HTR-8/SVneo (cell line): ENCODE measurements at regions not wholly inside any gene's neighbourhood (a gene's known extent, or its start where the extent isn't known, plus 50 kb on each side); places are given as distances from the start of the nearest gene placed in this dataset.
A peak's percentile ranks its signal among the peaks of the same experiment; 100 is the strongest.
"Not testable (repeated sequence)": the region's sequence is repeated elsewhere in the genome, so short reads cannot be mapped to it uniquely, and the experiment has no call there.

Experiments used
- DNase-seq: peaks from one replicate; pipeline ENCODE4 v3.0.0; 2011; ENCODE audit warnings: low spot score, mixed read lengths; ENCODE audit not compliant: insufficient read length
- FAIRE-seq: peaks from 2 replicates; lab custom pipeline; 2011; peaks lifted over from hg19 to GRCh38; lab: Jason Lieb, UNC

DNA sequence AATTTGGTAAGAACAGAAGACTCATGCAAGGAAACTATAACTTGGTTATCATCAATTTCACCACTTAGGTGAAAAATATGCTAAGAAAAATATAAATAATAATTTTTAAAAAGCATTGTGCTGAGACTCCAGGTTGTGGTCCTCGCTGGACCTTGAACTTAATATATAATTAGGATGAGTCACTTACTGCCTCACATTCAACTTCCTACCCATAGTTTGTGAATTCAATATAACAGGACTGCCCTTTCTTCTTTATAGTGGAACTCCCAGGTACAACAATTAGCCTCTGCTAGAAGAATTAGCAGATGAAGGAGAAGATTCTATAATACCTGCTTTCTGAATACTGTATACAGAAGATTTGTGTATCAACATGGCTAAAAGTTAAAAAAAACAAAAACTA, 149.1 kb upstream of the SPRED1 start:
- FAIRE-seq (no peak), DNase-seq (no peak)

DNA sequence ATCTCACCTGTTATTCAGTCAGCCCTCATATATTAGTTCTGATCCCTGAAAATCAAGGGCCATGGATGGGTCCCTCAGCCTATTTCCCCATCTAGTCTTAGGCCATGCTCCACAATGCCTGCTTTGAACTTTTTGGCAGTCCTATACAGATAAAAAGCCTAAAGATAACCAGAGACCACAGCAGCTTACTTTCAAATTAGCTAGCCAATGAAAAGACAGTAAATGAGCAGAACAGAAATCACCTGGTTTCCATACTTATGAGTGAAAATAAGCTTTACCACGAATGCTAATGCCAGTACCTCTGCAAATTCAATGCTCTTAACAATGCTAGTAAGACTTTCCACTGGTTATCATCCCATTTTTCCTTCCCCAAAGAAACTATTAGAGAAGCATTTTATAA, 141.6 kb upstream of the SPRED1 start:
- FAIRE-seq, result no peak
- no peak for DNase-seq

DNA sequence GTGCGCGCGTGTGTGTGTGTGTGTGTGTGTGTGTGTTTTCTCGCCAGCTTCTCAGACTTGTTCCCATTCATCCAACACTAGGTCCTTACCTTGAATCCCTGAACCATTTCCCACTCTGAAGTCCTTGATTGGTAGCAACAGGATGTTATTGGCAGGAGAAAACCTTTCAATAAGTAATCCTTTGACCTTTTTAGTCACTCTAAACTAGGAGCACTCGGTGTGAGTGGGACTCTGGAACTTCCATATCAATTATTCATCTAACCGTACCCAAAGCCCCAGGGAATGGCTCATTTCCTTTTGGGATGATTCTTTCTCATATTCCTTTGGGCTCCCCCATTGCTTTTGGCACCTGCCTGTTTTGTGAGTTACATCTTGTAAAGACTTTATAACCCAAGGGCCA, 140.2 kb upstream of the SPRED1 start:
- FAIRE-seq (no peak), DNase-seq (no peak)

DNA sequence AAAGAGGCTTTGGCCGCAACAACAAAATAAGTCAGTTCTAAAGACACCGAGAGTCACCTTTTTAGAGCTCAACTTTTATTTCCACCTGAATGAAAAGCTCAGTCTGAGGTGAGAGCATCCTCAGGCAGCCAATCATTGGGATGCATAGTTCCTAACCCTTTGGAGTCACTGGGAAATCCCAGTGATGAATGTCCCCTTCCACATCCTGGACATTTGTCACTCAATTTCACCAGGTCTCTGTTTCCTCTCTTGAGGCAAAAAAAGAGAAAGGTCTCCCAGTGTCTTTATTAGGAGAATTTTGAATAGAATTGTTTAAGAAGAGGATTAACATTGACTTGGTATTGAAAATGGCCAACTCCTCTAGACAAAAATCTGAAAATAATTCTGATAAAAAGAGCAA, 137.5 kb upstream of the SPRED1 start:
- DNase-seq (no peak), FAIRE-seq (no peak)

DNA sequence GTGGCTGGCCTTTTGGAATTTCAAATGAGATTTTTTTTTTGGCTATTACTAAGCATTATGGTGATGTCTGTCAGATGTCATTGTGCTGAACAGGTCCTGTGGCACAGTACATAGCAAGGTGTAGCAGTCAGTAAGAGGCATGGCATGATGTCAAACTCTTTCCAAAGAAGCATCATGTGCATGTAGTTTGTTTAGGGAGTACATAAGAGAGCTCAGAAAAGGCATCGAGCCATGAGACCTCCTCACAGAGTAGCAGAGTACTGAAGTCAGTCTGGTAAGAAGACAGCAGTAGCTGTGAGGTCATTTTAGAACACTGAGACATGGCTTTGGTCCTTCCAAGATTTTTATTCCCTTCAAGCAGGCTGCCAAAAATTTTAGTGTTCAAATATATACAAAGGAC, 134.9 kb upstream of the SPRED1 start:
- DNase-seq (no peak), FAIRE-seq (no peak)

DNA sequence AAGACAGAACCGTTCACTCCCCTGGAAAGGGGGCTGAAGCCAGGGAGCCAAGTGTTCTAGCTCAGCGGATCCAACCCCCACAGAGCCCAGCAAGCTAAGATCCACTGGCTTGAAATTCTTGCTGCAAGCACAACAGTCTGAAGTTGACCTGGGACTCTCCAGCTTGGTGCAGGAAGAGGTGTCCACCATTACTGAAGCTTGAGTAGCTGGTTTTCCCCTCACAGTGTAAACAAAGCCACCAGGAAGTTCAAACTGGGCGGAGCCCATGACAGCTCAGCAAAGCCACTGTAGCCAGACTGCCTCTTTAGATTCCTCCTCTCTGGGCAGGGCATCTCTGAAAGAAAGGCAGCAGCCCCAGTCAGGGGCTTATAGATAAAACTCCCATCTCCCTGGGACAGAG, 132.8 kb upstream of the SPRED1 start:
- DNase-seq, FAIRE-seq: not testable (repeated sequence)

DNA sequence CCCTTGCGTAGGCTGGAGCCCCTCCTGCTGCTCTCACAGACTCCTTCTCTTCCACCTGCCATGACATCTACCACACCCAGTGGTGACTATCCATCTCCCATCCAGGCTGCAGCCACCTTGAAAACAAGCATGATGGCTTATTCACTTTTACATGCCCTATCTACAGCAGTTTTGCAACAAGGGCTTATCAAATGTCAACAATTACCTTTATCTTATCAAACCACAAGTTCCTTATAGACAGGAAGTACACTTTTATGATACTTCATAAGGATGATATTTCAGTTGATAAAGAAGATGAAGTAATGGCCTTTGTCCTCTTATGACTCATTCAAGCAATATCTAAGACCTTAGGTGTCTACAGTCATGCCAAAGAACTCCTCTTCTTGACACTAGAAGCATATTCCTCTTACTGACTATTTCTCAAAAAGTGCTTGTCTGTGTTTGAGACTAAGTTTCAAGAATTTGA, 125.3 kb upstream of the SPRED1 start:
- DNase-seq (no peak), FAIRE-seq (no peak)

DNA sequence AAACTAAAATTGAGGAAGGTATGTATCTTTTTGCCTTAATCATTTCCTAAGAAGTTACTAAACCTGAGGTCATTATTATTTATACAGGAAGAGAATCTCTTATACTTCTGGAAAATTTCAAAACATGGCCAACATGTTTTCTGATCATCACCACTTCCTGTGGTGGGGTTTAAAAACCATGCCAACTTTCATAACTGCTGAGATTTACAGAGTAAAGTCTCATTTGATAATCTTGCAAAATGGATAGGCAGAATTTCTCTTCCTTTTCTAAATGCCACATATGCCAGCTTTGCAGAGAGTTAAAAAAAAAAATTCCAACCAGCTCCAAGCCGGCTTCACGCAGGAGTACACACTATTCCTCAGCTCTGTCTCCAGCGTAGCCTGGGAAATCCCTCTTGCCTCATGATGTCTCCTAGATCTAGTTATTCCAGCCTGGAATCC, 124.3 kb upstream of the SPRED1 start:
- DNase-seq (no peak), FAIRE-seq (no peak)

DNA sequence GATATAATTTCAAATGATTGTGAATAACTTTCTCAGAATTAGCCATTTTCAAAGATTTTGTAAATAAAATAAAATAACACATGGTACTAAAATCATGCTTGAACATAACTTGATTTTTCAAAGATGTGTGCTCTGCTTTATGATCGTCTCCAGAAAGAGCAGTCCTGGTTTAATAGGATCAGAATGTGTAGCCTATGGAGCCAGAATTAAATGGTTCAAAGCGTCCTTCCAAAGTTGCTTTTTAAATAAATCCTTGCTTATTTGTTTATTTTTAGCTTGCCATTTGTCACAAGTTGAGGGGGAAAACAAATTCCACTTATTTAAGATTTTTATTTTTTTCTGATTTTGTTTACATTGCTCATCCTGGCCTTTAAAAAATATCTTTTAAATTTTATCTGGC, 123.7 kb upstream of the SPRED1 start:
- no peak for FAIRE-seq
- no peak for DNase-seq

DNA sequence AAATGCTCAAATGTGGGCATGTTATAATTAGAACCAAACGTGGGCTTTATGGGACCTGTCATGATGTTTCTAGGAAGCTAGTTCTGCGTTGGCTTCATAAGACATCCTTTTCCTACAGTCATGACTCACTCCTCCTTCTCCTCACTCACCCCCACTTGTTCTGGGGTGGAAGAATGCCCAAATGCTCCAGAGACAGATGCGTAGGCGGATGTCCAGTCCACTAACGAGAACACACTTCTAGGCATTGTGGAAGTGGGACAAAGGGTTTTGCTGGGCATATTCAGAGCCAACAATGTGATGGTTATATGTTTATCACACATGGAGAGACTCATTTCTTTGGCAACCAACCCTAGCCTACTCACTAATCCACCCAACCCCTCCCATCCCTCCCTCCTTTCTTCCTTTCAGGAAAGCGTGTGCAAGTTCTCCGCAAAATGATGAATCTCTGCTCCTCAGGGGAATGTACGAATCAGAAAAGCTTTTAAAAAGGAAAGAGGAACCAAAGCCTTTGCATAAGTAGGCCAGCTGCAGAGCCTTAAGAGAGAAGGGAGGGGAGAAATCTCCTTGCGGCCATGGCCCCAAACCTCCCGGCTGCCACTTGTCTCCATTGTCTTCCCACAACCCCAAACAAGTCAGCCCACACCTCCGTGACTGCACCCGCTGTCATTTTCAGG, 123.0 kb upstream of the SPRED1 start:
- DNase-seq (peak; percentile 9), FAIRE-seq (no peak)

DNA sequence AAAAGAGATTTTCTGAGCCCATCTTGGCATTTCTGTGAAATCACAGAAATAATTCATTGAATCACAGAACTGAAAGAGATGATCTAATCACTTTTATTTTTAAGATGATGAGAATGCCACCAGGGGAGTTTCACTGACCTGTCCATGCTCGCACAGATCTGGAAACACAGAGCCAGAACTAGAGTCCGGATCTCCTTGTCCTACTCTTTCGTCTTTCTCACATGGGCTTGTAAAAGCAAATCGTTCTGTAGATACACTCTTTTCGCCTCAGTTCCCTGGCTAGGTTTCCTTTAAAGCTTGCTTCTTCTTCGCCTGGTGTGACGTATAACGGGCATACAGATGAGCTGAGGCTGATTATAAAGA, 122.5 kb upstream of the SPRED1 start:
- FAIRE-seq, result no peak
- no peak for DNase-seq

DNA sequence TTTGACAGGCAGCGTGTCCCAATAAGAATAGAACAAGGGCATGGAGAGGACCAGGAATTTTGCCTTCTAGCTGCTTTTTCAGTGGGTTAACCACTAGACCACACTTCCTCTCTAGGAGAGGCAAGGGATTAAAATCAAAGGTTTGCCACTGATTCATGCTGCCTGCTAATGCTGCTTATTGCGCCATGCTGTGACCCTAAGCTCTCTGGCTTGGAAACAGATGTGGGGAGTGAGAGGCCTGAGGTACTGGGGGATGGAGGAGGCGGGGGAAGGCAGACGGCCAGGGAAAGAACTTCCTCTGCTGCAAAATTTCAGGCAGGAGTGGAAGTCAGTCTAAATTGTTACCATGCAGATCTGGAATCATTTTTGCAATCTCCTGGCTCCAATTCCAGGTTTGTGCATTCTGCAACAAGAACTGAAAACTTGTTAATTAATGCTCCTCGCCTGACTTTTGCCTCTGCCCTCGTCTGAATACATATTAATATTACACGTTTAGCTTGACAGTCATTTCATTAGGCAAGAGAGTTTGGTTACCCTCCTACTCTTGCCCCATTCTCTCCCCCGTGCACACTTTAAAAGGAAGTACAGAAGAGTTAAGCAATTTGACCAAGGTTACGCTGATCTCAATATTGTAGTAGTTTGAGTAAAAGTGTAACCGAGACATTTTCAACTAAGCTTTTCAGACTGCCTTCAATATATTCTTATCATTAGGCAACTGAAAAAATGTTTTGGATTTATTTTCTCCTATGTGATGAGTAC, 121.7 kb upstream of the SPRED1 start:
- peak; percentile 6 for DNase-seq
- FAIRE-seq, result no peak

DNA sequence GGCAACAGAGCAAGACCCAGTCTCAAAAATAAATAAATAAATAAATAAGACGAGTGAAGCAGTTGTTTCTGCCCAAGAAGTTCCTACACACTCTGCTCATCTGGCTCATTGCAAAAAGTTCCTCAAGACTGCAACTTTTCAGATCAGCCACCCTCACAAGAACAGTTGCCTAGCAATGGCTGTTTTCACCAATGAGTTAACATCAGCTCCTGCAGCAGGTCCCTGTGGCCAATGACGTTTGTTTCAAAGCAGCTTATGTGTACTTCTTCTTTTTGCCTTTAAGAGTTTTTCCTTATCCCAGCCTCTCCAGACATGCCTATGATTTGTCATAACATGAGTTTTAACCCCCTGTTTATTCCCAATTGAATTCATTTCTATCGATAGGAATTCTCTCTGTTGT, 118.4 kb upstream of the SPRED1 start:
- FAIRE-seq (no peak), DNase-seq (no peak)

DNA sequence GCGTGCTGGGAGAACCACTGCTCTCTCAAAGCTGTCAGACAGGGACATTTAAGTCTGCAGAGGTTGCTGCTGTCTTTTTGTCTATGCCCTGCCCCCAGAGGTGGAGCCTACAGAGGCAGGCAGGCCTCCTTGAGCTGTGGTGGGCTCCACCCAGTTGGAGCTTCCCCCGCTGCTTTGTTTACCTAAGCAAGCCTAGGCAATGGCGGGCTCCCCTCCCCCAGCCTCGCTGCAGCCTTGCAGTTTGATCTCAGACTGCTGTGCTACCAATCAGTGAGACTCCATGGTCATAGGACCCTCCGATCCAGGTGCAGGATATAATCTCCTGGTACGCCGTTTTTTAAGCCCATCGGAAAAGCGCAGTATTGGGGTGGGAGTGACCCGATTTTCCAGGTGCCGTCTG, 110.4 kb upstream of the SPRED1 start:
- FAIRE-seq, DNase-seq: not testable (repeated sequence)

DNA sequence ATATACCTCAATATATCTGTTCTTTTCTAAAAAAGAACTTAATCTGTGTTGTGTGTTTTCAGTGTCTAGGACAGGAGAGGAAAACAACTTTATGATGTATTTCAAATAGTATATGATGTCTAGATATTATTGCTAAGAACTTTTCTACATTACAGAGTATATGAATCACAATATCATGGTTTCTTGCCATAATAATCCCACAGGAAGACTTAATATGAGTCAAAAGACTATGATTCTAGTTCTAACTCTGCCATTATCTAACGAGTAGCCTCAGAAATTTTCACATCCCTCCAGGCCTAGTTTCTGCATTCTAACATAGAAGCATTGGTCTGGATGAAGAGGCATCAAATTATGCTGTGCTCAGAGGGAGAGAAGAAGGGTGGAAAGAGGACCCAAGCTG, 107.7 kb upstream of the SPRED1 start:
- DNase-seq (no peak), FAIRE-seq (no peak)

DNA sequence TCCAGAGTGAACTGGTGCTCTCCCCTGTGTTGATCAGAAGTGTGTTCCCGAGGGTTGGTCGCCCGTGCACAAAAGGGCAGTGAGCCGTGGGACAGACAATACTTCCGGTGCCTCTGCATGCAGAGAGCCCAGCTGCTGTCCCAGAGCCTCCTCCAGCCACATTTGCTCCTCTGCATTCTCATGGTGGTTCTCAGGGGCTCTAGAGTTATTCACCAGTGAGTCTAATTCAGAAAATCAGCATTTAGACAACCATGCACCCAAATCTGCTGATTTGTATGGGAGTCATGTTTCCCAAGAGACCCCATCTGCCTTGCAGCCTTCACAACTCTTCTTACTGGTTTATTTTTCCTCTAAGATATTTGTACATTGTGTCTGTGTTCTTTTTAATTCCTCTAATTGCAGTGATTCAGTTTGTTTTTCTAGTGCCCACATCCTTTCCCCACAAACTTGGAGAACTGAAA, 107.0 kb upstream of the SPRED1 start:
- DNase-seq (no peak), FAIRE-seq (no peak)

DNA sequence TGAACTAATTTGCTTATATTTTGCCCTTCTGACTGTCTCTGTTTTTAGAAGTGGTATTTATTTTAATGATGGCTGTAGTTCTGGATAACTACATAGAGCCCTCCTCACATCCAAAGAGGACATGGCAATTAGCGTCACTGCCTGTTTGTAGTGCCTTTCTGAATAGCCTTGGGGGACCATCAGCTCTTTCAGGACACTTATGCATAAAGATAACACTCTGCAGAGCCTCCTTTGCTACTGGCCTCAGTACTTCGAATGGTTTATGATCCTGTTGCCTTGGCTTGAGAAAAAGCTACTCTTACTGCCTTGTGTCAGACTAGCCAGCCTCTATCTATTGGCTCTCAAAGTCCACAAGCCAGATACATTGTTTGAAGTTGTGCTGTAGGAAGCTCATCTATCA, 105.4 kb upstream of the SPRED1 start:
- FAIRE-seq (no peak), DNase-seq (no peak)

DNA sequence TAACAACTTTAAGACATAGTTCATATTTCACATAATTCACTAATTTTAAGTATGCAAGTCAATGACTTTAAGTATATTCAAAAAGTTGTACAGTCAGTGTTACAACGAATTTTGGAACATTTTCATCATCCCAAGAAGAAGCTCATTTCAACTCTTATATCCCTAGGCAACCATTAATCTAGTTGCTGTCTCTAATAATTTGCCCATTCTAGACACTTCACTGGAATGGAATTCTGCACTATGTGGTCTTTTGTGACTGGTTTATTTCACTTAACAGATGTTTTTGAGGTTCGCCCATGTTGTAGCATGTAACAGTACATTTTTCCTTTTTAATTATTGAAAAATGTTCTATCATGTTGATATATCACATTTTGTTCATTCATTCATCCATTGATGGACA, 104.2 kb upstream of the SPRED1 start:
- no peak for FAIRE-seq
- no peak for DNase-seq

DNA sequence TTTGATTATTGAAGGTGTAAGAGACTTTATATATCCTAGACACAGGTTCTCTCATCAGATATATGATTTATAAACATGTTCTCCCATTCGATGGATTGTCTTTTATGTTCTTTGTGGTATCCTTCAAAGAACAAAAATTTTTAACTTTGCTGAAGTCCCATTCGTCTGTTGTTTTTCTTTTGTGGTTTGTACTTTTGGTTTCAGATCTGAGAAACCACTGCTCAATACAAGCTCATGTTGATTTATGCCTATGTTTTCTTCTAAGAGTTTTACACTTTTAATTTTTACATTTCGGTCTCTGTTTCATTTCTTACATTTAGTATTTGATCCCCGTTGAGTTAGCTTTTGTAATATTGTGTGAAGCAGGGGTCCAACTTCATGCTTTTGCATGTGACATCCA, 103.3 kb upstream of the SPRED1 start:
- no peak for FAIRE-seq
- no peak for DNase-seq

DNA sequence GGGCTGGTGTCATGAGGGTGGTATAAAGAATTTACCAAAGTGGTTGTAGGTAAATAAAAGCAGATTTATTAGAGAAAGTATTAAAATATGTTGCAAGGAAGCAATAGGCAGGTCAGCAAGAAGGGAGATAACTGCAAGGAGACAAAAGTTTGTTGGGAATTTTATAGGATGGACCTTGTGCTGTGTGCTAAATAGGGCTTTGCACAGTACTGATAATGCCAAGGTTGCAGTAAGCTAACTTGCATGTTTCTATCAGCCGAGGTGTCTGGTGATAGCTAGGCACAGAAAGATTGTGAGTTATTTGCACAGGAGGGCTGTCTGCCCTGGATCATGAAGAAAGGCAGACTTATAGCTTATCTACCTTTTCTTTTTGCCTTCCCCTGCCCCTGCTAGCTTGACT, 102.5 kb upstream of the SPRED1 start:
- no peak for DNase-seq
- no peak for FAIRE-seq

DNA sequence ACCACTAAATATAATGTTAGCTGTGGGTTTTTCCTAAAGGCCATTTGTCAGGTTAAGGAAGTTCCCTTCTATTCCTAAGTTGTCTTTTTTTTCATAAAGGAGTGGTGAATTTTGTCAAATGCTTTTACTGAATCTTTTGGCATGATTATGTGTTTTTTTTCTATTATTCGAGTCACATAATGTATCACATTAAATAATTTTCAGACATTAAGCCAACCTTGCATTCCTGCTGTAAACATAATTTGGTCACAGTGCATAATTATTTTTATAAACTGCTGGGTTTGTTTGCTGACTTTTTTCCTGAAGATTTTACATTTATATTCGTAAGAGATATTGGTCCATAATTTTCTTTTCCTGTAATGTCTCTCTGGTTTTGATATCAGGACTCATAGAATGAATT, 101.8 kb upstream of the SPRED1 start:
- FAIRE-seq (no peak), DNase-seq (no peak)

DNA sequence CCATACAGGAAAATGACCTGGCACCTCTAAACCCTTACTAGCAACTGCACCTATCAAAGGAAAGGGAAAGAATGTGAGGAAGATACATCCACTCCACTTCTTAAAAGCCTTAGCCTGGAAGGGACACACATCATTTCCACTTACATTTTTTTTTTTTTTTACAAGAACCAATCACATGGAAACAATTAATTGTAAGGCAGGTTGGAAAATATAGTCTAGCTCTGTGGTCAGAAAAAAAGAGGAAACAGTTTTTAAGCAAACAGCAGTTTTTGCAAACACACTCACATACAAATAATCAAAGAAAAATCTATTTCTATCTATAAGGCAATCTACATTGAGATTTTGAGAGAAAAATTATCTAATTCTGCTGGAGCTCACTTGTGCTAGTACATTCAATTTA, 98.9 kb upstream of the SPRED1 start:
- FAIRE-seq, result no peak
- DNase-seq, result no peak
